GM11168 (cell line): ENCODE measurements at regions not wholly inside any gene's neighbourhood (a gene's known extent, or its start where the extent isn't known, plus 50 kb on each side); places are given as distances from the start of the nearest gene placed in this dataset.
"Not testable (repeated sequence)": the region's sequence is repeated elsewhere in the genome, so short reads cannot be mapped to it uniquely, and the experiment has no call there.

Source experiments
- in situ Hi-C: fragments of 300-500 bp; cut with MboI; formaldehyde crosslinking; loops from one replicate; pipeline ENCODE4 v1.12.0; 2022; ENCODE audit warnings: low sequenced_read_pairs; ENCODE audit not compliant: unreplicated experiment

GRCh38 chr5:74535926-74536325 is 104.6 kb downstream of the ENC1 start:
- in situ Hi-C loops: no loop called here

DNA sequence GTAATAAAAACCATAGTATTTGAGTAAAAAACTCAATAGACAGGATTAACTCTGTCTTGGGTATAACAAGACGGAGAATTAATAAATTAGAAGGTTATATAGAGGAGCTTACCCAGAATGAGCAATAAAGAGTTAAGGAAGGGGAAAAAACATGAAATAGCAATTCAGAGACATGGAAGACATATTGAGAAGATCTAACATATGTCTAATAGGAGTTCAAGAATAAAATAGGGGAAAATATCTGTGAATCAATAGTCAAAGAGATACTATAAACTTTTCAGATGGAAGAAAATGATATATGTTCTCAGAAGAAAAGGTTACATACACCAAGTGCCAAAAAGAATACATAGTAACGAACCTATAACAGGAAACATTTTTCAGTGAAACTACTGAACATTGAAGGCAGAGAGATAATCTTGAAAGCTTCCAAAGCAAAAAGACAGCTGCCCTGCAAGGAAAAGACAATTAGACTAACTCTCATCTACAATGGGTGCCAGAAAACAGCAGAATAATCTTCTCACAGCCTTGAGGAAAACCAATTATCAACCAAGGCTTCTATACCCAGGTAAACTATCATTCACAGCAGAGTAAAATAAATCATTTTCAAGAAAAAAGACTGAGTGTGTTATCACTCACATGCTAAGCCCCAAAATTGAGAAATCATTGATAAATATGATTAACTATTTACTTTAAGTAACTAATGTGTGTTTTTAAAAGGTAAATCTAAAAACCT is 106.0 kb downstream of the ENC1 start:
- in situ Hi-C loops: no loop called here

GRCh38 chr5:74530326-74531050 is 110.0 kb downstream of the ENC1 start:
- in situ Hi-C loops: no loop called here

DNA sequence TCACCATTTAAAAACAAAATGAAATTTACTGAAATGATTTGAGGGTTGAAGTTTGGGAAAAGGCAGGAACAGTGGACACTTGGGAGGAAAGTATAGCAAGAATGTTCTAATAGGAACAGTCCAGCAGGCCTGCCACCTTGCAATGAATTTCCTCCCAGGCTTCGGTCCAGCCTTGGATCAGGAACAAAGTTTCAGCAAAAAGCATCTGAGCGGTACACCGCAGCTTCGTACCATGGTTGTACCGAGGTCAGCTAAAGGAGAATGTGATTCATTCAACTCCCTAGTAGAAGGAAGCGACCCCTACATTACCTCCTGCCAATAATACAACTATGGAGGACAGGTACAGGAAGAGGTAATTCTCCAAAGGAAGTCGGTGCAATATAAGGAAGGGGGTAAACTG is 111.4 kb downstream of the ENC1 start:
- in situ Hi-C loops: no loop called here

DNA sequence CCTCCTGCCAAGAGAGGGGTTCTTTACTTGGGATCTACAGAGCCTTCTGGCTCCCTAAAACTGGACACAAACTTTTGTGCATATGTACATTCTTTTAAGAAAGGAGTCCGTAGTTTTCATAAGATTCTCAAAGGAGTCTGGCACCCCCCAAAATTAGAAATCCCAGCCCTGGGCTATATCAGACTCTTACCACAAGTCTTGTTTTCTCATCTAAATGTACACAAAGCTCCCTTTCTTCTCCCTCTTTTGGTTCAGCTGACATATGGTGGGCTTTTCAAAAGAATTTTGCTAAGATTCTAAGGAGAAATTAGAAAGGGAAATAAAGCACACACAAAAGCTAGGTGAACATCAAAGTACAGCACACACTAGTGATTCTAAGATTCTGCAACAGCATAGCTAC is 114.4 kb downstream of the ENC1 start:
- in situ Hi-C loops: no loop called here

DNA sequence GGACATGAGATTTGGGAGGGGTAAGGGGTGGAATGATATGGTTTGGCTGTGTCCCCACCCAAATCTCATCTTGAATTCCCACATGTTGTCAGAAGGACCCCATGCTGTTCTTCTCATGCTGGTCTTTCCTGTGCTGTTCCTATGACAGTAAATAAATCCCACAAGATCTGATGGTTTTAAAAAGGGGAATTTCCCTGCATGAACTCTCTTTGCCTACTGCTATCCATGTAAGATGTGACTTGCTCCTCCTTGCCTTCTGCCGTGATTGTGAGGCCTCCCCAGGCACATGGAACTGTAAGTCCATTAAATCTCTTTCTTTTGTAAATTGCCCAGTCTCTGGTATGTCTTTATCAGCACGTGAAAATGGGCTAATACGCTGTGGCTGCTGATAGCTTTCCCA is 115.8 kb downstream of the ENC1 start:
- in situ Hi-C loops: not testable (repeated sequence)

DNA sequence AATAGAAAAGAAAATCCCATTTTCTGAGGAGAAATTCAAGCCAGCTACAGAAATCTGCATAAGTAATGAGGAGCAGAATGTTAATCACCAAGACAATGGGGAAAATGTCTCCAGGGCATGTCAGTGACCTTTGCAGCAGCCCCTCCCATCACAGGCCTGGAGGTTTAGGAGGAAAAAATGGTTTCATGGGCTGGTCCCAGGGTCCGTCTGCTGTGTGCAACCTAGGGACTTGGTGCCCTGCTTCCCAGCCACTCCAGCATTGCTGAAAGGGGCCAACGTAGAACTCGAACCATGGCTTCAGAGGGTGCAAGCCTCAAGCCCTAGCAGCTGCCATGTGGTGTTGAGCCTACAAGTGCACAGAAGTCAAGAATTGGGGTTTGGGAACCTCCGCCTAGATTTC is 116.8 kb downstream of the ENC1 start:
- in situ Hi-C loops: not testable (repeated sequence)

GRCh38 chr5:74522838-74523237 is 117.7 kb downstream of the ENC1 start:
- in situ Hi-C loops: not testable (repeated sequence)

GRCh38 chr5:74521401-74521800 is 119.1 kb downstream of the ENC1 start:
- in situ Hi-C loops: no loop called here

DNA sequence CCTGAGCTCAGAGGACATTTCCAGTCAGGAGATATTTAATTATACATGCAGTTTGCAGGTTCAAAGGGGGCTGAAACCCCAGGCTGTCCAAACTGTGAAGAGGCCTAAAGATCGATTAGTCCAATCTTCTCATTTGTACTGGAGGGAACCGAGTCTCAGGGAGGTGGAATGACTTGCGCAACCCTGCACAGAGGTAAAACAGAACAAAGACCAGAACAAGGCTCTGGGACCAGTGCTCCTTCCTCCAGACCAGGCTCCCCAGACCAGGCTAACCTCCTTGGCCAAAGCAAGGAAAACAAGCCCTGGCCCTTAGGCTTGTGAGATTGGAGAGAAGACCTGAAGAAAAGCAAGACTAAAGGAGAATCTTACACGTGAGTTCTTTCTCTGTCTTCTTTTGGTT is 120.8 kb downstream of the ENC1 start:
- in situ Hi-C loops: no loop called here

DNA sequence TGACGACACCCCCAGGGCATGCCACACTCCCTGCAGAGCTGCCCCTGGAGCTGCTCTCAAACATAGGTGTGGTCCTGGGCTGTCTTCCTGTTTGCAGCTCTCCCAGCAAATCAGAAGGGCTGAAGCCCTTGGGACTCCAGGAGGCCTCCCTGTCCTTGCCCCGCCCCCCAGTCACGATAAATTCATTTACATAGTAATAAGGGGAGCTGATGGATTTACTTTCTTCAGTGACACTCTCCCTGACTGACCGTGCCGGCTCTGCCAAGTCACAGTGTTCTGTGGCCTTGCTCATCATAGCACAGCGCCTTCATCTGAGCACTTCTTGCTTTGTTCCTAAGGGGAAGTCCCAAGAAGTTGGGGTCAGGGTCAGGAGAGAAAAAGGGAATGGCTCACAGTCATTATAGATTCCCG is 121.4 kb downstream of the ENC1 start:
- in situ Hi-C loops: no loop called here

DNA sequence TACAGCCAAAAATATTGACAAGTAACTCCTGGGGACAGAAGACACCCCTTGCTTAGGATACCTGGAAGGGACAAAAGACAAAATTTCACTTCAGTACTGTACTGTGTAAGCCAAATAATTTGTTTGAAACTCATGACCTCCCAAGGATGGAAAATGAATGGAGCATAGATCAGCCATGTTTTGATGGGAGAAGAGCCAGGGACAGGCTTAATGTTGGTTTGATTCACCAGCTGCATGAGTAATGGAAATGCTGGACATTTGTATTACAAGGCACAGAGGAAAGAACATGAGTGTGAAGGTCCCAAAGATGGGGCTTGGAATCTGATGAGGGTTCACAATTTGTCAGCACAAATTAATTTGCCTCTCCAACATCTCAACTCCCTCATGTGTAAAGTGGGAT is 122.8 kb downstream of the ENC1 start:
- in situ Hi-C loops: no loop called here

DNA sequence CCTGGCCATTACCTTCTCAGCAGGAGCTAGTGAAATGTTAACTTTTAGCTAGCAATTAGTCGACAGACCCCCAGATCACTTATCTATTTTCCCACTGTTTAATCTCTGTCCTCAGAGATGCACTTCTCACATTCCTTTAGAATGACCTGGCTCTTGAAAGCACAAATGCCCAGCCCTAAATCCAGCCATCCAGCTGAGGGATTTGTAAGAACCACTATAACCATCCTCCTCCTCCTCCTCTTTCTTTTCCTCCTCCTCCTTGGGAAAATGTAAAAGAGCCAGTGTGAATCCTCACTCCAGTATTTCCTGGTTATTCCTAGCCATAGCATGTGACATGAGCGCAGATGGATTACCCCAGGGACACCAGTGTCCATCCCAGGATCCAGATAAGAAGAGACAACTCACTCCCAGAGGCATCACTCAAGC is 124.3 kb downstream of the ENC1 start:
- in situ Hi-C loops: no loop called here

DNA sequence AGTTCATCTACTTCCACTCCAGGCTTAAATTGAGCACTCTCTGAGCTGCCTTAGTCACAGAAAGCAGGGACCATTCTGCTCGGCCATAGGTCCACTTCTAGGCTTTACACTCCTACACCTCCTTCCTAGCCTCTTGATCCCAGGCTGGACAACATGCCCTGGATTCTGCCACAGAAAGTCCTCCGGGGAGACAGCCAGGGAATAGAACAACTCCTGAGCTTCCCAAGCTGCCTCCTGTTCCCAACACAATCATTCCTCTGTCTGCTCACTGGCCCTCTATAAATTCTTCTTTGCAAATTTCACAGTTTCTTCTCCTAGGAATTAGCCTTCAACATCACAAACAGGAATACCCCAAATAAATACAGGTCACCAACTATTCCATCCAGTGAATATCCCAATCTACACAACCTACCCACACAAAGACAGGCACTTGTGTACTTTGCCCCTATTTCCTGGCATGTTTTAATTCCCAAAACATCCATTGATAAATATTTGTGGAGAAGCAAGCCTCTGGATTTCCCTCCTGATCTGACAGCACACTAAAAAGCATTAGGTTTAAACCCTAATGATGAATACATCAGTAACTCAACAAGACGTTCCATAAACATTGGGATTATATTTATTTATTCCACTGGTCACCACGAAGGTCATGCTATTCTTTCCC is 125.5 kb downstream of the ENC1 start:
- in situ Hi-C loops: no loop called here

- in situ Hi-C loops: not testable (repeated sequence)
Measured at GRCh38 chr5:74511770-74512169, 128.8 kb downstream of the ENC1 start.

DNA sequence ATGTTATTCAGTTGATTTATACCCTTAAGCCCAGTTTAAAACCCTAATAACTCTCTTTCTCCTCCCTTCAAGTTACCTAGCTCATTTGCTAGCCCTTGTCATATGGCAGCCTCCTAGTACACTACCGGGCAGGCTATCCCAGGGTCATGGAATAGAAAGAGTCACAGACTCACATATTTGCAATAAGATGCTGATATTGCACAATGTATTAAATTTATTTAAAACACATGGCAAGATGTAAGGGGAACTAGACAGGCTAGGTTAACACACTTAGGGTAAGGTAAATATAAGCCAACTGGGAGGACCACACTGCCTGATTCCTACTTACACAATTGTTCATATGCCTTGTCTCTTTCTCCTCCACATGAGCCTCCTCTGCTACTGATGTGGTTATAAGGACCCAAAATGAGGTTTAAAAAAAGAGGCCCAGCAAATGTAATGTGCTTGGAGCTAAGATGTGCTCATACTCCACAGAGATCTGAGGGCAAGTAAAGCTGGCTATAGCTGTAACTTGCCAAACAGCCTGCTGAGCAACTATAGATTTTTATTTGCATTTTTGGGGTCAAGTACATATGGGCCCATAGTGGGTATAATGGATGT is 130.0 kb downstream of the ENC1 start:
- in situ Hi-C loops: no loop called here

GRCh38 chr5:74507370-74508005 is 133.0 kb downstream of the ENC1 start:
- in situ Hi-C loops: no loop called here

- in situ Hi-C loops: no loop called here
Measured at GRCh38 chr5:74506119-74506518, 134.4 kb downstream of the ENC1 start.

DNA sequence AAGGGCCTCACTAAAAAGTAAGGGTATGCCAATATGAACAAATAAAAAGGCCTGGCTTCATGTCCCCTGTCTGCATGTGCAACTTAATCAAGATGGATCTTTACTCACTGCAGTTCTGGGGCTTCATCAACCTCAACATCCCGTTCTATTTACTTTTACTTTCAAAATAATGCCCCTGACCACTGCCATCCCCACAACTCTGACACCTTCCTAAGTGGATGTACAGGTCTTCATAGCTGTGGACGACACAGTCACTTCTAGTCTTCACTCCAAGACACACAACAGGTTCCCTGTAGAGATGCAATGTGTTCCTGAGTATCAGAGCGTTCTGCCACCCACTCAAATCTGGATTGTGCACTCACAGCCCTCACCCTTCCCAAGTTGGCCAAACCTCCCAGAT is 136.1 kb downstream of the ENC1 start:
- in situ Hi-C loops: no loop called here

- in situ Hi-C loops: no loop called here
Measured at GRCh38 chr5:74502479-74502950, 138.0 kb downstream of the ENC1 start.
